ENCODE measurements at regions not wholly inside any gene's neighbourhood (a gene's known extent, or its start where the extent isn't known, plus 50 kb on each side); places are given as distances from the start of the nearest gene placed in this dataset.

DNA sequence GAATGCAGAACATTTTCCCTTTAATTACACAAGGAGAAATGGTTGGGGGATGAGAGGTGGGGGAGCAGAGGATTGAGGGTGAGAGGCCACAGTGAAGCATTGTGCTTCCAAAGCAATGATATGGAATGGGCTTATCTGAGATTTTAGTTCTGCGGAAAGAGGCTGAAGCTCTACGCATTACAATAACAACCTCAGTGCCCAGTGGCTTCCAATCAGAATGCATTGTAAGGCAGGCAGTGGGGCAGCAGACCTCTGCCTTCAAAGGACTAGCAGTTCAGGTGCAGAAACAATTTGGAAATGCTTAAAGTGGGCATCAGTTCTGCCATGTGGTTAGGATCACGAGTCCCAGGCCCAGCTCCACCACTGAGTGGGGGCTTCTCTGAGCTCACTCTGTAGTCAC is 251.0 kb upstream of the ZMIZ1 start:
- no peak for DNase-seq

DNA sequence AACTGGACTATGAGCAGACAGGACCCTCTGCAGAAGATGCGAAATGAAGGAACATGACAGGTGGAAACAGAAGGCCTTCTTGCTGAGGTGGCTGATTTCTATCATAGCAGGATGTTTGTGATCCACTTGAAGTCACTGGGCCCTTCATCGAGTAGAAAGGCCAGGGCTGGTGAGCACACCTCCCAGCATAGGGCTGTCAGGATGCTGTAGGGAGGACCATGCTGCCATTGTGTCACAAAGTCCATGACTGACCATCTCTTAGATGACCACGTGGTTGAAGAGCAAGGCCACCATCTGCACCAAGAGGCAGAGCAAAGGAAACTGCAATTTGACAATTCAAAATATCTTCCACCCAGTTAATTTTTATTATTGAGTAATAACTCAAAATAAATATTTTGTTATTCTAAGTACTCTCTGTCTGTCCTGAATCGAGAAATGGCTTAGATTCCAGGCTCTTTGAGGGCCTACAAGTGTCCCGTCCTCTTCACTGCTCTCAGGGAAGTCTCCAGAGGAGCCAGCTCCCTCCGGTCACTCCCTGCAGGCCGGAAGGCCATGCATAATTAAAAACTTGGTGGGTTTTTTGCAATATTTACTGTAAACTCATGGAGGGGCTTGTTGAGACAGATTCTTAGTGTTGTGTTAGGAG is 249.3 kb upstream of the ZMIZ1 start:
- DNase-seq, result no peak

DNA sequence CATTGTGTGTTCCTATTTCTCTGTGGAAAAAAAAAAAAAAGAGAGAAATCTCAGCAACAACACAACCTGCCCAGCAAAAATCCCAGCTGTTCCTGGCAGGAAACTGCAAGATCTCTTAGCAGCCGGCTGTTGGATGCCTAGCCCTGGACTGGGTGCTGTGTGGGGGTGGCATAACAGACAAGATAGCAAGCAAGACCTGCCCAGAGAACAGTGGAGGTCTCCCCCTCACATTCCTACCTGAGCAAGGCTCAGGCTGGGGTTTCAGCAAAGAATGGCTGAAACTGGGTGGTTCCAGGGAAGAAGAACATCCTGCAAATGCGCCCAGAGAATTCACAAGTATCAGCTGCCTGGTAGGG is 248.8 kb upstream of the ZMIZ1 start:
- no peak for DNase-seq

DNA sequence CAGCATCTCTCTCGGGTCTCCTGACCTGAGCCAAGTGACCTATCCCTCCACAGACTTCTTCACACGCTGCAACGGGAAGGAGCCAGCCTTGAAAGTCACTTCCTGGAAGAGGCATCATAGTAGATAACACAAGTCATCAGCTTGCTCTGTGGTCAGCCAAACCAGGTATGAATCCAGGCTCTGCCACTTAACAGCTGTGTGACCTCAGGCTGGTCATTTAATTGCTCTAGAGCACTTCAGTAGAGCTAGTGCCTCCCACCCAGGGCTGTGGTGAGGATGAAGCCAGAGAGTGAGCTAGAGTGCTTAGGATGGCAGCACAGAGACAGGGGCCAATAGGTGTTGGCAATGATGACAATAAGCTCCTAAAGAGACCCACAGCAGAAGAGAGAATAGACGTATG is 247.7 kb upstream of the ZMIZ1 start:
- DNase-seq, result no peak

DNA sequence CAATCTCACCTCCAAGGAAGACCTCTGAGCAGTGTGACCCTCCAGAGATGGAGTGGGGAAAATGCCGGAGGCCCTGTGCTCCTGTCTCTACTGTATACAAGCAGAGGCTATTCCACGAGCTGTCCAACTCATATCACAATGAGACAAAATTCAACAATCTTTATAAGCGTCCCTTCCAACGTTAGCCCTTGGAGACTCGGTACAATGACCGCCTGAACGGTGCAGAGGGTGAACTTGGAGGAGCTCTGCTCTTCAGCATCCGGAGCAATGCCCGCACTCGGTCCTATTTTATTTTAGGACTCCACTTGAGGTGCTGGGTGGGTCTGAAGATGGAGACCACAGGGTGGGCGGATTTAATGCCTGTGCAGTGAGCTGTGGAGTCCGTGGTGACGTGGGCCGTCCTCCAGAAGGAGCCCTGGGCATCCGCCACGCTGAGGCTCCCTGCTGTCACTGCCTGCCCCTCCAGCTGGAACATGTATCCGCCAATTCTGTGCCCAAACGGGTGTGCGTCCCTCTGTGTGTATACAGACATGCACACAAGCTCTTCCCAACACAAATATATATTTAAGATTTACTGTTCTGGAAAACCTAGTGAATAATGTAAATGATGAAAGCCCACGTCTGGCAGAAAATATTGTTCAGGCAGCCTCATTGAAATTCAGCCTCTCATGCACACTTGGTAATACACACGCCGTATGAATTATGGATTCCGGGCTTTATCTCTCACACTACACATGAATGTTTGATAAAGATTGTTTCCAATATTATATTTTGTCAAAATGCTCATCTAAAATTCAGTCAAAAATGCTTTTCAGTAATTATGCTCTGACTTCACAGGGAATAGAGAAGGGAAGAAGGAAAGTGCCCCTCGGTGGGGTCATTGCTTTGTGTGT is 239.9 kb upstream of the ZMIZ1 start:
- DNase-seq, result no peak

DNA sequence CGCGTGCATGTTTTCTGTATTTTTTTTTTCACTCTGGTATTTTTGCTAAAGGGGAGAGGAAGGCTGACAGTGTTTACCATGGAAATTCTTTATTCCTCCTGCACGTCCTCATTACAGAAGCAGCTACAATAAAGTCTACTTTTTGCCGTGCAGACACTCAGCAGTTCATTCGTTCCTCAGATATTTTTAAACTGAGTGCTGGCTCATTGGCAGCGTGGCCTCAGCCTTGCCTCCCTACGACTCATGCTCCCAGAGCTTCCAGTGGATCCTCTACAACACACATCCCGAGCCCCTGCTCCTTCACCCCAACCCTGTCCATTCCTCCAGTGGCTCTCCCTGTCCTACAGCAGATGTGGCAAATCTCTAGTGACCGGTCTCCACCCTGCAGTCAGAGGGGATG is 239.2 kb upstream of the ZMIZ1 start:
- no peak for DNase-seq

DNA sequence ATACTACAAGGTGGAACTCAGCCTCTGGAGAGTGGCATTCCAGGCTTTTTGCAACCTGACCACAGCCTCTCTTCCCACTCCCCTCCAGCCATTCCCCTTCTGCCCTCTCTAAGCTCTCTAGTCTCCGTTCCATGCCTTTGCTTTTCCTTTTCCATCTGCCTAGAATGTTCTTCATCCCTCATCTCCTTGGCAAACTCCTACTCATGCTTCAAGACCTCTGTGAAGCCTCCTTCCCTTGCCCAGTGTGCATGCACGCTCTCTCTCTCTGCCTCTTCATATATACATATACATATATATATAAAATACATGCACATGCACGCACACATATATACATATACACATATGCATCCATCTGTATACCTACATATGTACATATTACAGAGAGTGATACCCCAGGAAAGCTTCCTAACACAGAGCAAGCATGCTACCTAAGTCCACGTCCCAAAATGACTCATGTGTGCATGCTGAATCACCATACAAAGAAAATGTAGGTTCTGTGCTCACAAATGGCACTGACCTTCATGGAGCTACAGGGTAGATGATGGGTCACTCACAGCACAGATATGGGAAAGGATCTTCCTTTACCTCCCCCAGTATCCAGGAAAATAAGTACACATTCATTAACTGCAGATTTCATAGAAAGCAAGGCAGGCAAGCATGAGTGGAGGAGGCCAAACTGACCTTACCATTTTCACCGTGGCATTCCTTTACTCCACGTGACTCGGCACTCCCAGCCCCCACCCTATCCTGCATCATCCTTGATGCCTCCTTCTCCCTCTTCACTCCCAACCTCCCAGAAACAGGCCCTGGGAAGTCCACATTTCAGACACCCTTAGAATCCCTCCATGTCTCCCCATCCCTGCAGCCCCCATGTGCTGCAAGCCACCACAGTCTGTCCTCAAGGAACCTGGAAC is 238.4 kb upstream of the ZMIZ1 start:
- no peak for DNase-seq

DNA sequence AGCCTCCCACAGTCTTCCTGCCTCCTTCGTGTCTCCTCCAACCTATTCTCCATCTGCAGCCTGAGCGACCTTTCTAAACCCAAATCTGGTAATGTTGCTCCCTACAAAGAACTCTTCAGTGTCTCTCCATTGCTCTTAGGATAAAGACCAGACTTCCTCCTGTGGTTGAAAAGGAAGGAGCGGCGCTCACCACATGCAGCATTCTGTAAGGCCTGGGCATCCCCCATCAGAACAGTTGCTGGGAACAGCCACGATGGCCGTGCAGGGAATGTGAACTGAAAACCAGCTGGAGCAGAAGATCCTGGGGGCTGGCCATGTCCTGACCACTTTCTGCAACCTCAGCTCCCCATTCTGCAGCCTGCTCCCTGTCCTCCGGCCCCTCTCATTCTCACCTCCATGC is 237.8 kb upstream of the ZMIZ1 start:
- DNase-seq, result no peak

DNA sequence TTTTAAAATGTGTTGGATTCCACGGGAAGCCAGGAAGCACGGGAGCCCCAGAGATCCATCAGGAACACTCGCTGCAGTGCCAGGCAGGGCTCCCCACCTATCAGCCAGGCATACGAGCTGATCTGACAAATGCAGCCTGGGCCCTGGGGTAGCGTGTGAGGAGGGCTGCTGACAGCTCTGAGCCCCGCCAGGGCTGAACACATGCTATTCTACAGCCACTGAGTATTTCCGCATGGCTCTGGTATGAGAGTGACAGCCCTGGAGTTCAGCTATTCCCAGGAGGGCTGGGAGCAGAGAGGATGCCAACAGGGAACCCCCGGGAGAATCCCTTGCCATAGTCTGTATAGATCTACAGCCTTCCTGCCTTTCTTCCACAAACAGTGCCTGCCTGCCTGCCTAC is 237.3 kb upstream of the ZMIZ1 start:
- no peak for DNase-seq

DNA sequence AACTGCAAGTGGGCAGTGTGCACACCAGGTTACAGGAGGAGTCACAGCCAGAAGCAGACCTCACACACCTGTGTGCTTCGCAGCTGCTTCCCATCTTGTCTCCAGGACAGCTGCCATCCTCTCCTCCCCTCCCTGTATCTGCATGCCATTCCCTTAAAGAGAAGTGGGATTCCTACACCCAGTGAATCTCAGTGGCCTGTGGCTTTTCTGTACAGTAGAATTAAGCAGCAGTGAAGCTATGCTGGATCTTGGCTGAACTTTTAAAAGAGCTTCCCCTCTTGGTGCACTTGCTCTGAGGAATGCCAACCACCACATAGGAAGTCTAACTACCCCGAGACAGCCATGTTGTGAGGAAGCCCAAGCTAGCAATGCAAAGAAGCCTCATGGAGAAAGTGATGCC is 236.5 kb upstream of the ZMIZ1 start:
- DNase-seq, result no peak

DNA sequence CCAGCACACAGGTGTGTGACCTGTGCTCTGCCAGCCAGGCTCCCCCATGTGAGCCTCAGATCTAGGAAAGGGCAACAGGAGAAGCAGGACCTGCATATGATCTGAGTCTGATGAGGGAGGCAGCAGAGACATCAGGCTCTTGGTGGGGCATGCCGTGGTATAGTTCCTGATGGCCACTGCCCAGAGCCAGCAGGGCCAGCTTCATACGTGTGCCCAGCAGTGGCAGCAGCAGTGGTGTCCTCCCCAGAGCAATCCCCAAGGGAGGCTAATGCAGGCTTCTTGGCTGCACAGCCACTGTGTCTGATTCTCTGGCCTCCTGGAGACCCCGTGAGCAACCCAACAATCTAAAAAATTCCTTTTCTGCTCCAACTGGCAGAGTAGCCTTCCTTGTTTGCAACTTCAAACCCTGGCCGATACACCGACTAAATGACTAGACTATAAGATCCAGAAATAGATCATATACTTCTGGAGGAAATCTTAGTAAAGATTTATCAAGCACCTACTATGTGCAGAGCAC is 230.6 kb upstream of the ZMIZ1 start:
- DNase-seq, result no peak

DNA sequence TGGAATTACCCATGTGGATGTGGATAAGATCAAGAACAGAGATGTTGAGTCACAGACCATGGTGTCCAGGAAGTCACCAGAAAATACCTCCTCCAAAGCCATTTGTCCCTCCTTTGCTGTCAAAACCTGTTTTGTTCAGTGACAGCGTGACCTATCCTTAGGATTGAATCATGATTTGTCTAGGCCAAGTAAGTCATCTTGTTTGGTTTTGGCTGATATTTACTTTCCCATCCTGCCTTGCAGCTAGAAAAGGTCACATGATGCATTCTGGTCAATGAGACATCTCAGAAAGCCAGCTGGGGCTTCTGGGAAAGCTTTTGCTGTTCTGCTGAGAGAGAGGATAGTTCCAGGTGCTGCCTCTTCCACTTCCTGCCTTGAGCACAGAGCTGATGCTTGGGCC is 225.3 kb upstream of the ZMIZ1 start:
- DNase-seq, result no peak

DNA sequence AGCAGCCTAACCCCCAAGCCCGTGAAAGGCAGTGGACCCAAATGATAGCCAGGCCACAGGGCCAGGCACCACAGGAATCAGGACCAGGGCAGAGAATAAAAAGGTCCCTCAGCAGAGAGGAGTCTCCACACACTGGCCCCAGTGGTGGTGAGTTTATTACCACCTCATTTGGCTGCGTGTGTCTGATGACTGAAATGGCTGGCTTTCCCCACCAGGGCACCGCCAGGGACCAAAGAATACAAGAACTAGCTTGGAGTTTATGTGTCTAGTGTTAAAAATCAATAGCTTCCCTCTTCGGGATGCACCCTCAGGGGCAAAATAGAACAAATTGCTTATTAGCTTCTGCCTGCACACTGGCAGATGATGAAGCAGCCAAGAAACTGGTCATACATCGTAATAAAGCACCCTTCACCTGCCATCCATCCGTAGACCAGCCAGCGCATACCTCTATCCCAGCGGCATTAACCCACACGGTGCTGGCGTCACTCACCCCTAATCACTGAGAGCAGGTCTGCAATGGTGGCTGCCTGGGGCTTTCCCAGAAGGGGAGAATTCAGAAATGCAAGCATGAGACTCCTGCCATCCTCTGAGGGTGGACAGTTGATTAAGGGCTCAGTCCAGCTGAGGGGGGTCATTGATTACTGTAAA is 223.7 kb upstream of the ZMIZ1 start:
- no peak for DNase-seq

DNA sequence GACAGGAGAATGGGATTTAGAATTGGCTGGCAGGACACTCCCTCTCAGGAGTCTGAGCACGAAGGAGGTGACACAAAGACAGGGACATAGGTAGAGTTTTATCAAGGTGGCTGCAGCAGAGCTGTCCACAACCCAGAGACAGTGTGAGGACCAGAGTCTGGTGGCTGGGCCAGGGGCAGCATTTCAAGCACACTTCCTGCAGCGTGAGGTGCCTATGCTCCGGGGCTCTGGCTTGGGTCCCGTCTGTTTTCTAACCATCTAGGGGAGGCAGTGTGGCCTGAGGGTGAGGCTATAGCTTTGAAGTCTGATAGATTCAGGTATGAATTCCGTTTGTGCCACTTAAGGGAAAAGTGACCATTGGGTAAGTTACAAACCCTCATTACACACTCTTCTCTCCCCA is 222.7 kb upstream of the ZMIZ1 start:
- DNase-seq, result no peak

DNA sequence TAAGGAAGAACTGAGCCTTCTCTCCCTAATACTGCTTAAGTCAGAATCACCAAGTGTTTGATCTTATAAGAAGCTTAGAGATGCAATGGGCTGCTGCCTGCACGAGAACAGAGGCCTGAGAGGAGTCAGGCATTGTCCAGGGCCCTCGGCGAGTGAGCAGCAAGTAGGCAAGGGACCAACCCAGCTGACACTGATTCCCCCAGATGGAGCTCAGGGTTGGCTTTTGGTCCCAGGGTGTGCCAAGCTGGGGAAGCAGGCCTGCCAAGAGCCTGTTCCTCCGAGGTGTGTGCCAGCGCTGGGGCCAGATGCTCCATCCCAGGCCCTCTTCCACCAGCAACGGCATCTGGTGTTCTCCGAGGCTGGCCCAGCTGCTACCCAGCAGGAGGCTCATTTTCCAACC is 222.0 kb upstream of the ZMIZ1 start:
- no peak for DNase-seq

DNA sequence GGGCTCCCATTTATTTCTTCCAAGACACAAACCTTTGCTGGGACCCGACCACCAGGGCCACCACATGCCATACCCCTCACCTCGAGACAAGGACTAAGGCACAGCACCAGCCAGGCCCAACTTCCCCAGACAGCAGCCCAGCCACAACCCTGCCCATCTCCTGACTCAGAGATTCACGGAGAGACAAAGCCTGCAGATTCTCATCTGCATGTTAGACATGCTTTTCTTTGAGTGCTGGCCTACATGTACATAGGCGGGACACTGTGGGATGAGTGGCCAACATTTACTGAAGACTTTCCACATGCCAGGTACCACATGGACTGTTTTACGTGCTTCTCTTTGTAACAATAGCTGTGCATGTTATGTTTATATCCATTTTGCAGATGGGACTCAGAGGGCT is 221.3 kb upstream of the ZMIZ1 start:
- DNase-seq, result no peak

DNA sequence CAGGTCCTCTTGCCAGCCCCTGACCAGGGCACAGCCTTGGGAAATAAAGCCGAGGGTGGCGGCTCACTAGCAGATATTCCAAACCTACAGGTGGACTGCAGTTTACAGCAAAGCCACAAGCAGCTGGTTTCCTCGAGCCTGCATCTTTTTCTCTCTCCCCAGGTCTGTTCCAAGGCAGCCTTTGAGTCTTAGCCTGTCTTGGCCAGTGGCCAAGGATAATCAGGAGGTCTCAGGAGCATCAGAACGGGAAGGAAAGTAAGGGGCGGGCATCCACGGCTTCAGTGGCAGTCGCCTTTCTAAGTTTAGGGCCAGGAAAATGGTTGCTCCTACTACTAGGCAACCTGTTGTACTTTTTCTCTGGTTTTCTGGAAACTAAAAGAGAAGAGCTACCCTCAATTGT is 219.7 kb upstream of the ZMIZ1 start:
- DNase-seq, result no peak

DNA sequence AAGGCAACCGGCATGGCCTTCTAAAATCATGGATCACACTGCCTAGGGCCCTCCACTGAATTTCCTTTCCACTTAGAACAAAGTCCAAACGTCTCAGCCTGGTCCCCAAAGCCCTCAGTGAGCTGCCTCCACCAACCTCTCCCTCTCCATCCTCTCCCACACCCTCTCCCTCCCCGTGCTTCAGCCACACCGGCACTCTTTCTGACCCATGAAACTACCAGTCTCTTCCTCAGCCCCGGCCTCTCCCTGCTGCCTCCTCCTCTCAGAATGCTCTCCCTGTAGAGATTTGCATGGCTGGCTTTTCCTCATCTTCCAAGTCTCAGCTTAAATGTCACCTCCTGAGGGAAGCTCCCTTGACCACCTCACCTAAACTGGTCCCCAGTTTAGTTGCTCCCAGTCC is 219.0 kb upstream of the ZMIZ1 start:
- no peak for DNase-seq

DNA sequence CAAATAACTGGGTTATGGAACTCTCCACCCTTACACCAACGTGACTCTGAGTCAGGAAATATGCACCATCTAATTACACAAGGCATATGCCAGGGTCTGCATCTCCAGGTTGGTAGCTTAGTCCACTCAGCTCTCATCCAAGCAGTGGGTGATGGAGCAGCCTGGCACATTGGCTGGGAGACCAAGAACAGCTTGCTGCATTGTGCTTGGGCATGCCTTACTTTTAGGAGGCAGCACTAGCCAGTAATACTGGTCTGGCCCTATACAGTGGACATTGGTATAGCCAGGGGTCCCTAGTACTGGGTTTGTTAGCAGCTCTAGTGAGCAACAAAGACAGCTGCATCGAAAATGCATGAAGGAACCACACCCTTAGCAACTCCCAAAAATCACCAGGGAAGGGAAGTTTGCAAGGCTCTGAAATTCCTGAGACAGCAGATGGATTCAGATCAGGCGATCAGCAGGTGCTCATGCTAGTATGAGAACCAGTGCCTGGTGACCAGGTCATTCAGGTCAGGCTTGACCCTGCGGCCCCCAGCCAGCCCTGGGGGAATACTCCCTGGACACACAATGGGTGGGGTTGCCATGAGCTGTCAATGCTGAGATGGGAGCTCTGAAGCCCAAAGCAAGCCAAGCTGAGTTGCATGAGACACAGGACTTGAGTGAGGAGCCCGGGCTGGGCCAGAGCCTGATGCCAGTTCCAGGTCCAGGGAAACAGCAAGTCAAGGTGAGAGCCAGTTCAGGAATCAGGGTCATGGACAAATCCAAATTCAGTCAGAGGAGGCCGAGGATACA is 217.9 kb upstream of the ZMIZ1 start:
- no peak for DNase-seq

DNA sequence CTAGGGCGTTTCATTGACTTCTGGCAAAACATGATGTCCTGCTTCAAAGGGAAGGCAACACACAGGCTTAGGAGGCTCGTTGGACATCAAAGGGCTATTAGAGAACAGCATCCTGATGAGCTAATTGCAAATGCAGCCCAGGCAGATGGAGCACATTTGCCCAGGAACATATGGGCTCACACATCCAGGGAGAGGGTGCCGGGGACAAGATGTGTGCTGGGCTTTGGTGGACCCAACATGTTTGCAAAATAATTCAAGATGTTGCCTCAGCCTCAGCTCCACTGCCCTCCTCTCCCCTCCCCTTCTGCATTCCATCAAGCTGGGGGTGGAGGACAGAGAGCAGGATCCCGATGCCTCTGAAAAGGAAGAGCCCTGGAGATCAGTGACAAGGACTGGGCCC is 217.1 kb upstream of the ZMIZ1 start:
- no peak for DNase-seq

DNA sequence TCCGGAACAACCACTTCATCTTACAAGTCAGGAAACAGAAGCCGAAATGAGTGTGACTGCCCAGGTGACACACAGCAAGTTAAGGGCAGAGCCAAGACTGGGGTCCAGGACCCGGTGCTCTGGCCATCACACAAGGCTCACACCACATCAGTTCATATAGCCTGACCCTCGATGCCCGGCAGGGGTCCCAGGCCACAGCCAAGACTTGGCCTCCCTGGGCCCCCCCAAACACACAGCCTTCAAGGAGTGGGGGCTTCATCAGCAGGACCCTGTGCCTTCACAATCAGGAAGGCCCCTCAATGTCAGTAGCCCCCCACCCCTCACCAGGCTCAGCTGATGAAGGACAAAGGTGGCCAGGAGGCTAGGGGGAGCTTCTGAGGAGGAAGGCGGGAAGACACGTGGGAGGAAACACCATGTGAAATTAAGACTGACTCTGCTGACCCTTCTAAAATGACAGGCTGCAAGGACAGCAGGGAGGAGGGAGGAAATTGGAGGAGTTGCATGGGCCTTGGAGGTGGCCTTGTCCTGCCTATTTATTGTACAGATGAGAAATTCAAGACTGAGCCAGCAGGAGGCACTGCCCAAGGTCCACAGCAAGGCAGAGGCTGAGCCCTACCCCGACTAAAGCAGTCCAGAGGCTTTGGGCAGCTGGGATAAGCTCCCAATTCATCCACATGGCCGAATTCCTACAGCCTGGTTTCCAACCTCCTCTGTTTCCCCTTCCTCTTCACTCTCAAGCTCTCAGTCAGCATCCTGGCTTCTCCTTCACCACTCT is 216.1 kb upstream of the ZMIZ1 start:
- no peak for DNase-seq
